Testis (tissue), 2 donors: ENCODE measurements at regions not wholly inside any gene's neighbourhood (a gene's known extent, or its start where the extent isn't known, plus 50 kb on each side); places are given as distances from the start of the nearest gene placed in this dataset.

ENCODE experiments used
- POLR2A ChIP-seq: fragments of 450-650 bp; IDR thresholded peaks from one replicate; pipeline ENCODE4 v1.6.1; 2017; ENCODE audit warnings: antibody characterized with exemption, mild to moderate bottlenecking, moderate library complexity
- TF ChIP-seq, protein P1 (sequence below), 3 experiments: fragments of 450-650 bp in 2 of 3; fragments of 200-600 bp in 1 of 3; sonication (generic) in 1 of 3; IDR thresholded peaks; one replicate each; pipeline ENCODE4 v1.5.1; 2016 to 2019; ENCODE audit warnings: antibody characterized with exemption in 3 of 3, mild to moderate bottlenecking in 2 of 3, moderate library complexity in 1 of 3

- TF ChIP-seq, protein P1, sequence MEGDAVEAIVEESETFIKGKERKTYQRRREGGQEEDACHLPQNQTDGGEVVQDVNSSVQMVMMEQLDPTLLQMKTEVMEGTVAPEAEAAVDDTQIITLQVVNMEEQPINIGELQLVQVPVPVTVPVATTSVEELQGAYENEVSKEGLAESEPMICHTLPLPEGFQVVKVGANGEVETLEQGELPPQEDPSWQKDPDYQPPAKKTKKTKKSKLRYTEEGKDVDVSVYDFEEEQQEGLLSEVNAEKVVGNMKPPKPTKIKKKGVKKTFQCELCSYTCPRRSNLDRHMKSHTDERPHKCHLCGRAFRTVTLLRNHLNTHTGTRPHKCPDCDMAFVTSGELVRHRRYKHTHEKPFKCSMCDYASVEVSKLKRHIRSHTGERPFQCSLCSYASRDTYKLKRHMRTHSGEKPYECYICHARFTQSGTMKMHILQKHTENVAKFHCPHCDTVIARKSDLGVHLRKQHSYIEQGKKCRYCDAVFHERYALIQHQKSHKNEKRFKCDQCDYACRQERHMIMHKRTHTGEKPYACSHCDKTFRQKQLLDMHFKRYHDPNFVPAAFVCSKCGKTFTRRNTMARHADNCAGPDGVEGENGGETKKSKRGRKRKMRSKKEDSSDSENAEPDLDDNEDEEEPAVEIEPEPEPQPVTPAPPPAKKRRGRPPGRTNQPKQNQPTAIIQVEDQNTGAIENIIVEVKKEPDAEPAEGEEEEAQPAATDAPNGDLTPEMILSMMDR (IDR thresholded peaks at IDR 0.05), result no peak
- no peak for TF ChIP-seq POLR2A
Observed at GRCh38 chr12:115259968-115260747, 576.2 kb upstream of the TBX3 start.
